Lower lobe of right lung (tissue), 2 donors: ENCODE measurements at regions not wholly inside any gene's neighbourhood (a gene's known extent, or its start where the extent isn't known, plus 50 kb on each side); places are given as distances from the start of the nearest gene placed in this dataset.

ENCODE experiments used
- ATAC-seq, 2 donors: fragments of 200-7000 bp; cut with Tn5 transposase; one replicate each; pipeline ENCODE4 v1.9.1; 2020 to 2022; ENCODE audit warnings: mild to moderate bottlenecking in 2 of 2, moderate library complexity in 2 of 2
- DNase-seq: peaks from one replicate; pipeline ENCODE4 v3.0.0-alpha.2; 2020
- H3K27ac ChIP-seq: fragments of 200-600 bp; one replicate; pipeline ENCODE4 v1.8.0; 2022
- H3K27me3 ChIP-seq: fragments of 200-600 bp; one replicate; pipeline ENCODE4 v1.8.0; 2022; ENCODE audit warnings: low read depth
- H3K36me3 ChIP-seq: fragments of 200-600 bp; one replicate; pipeline ENCODE4 v1.8.0; 2022; ENCODE audit warnings: mild to moderate bottlenecking
- H3K4me1 ChIP-seq: fragments of 200-600 bp; one replicate; pipeline ENCODE4 v1.8.0; 2022
- H3K4me3 ChIP-seq: fragments of 200-600 bp; one replicate; pipeline ENCODE4 v1.8.0; 2022; ENCODE audit warnings: mild to moderate bottlenecking
- H3K9me3 ChIP-seq: fragments of 200-600 bp; one replicate; pipeline ENCODE4 v1.8.0; 2022
- CTCF ChIP-seq: fragments of 200-600 bp; IDR thresholded peaks from one replicate; pipeline ENCODE4 v1.8.0; 2022; ENCODE audit warnings: antibody characterized with exemption, mild to moderate bottlenecking
- intact Hi-C: fragments of 100-400 bp; cut with DNase I; formaldehyde crosslinking; loops from one replicate; pipeline ENCODE4 v1.11.0; 2022
- donor health status: DM: no; HTN: yes; CAD: no; lungs with severe emphysema.

GRCh38 chr14:99081156-99081765 lies 190.7 kb downstream of the BCL11B start:
- intact Hi-C loops, result no loop called here
- no peak for ATAC-seq
- H3K4me1 ChIP-seq, result no peaks in the 10 kb centered on the region
- H3K4me3 ChIP-seq, result no peak overlapping the region
- no peak for DNase-seq
- no peaks in the 10 kb centered on the region for H3K9me3 ChIP-seq
- TF ChIP-seq CTCF, result no peak
- H3K36me3 ChIP-seq, result no peaks in the 10 kb centered on the region
- H3K27me3 ChIP-seq, result no peaks in the 10 kb centered on the region
- H3K27ac ChIP-seq, result no peak overlapping the region

- no peaks in the 10 kb centered on the region for H3K36me3 ChIP-seq
- DNase-seq (no peak), ATAC-seq (no peak)
- no peaks in the 10 kb centered on the region for H3K4me1 ChIP-seq
- intact Hi-C loops, result no loop called here
- no peak overlapping the region for H3K27ac ChIP-seq
- no peaks in the 10 kb centered on the region for H3K9me3 ChIP-seq
- no peak overlapping the region for H3K4me3 ChIP-seq
- TF ChIP-seq CTCF, result no peak
- H3K27me3 ChIP-seq, result no peaks in the 10 kb centered on the region
These were observed 190.1 kb downstream of the BCL11B start for GRCh38 chr14:99081880-99082279.

DNA sequence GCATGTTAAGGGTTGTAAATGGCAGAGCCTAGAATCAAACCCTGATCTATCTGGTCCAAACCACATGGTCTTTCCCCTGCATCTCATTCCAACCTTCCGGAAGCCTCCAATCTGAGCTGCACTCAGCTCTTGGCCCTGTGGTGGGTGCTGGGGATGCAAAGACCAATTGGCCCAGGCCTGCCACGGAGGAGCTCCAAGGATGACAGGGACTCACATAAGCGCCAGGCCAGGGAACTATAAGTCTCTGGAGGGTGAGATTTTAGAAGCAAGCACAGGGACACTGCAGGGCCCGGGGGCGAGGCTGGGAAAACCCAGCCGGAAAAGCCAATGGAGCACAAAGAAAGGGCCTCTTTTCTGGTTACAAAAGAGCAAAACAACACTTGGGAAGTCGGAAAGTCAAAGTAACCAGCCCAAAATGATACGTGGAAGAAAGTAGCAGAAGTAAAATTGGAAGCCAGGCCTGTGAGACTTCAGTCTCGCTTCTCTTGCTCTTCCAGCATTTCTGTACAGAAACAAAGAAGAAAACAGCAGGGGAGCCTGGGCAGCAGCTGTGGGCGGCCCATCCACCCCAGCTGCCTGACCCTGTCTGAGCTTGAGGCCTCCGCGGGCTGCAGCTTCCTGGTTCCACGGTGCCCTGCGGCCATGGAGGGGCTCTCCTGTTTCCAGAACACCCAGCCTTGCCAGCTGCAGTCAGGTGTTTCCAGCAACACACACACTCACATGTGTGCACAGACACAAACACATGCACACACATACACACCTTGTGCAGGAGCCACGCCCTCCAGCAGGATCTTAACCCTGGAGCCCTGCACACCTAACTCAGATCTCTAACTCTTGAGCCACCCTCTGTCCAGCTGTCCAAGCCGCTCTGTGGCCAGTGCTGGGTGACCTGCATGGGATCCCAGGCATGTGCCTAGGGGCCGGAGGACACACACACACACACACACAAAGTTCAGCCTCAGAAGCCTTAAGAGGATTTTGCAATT lies 178.2 kb downstream of the BCL11B start:
- Histone ChIP-seq H3K27me3 (no peaks in the 10 kb centered on the region), H3K9me3 (peaks cover 5% of the 10 kb centered on the region), H3K4me1 (no peaks in the 10 kb centered on the region), H3K4me3 (no peak overlapping the region), H3K27ac (no peak overlapping the region), H3K36me3 (no peaks in the 10 kb centered on the region)
- DNase-seq, result no peak
- intact Hi-C loops, result no loop called here
- ATAC-seq, result no peak
- no peak for TF ChIP-seq CTCF

DNA sequence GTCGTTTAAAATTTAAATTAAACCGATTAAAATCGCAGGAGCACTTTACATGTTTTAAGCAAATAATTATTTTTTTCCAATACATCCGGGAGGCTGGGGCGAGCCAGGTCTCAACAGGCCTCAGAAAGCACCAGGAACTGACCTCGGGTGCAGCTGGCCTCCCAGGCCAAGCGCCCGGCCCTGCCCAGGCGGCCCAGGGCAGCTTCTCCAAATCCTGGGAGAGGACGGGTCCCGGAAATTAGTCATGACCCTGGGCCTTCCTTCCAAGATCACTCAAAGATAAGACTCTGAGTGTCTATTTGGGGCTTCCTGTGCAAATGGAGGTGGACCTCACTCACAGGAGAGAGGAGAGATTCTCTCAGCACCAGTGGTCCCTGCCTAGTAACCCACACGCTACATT lies 177.1 kb downstream of the BCL11B start:
- no peak for TF ChIP-seq CTCF
- no peak for DNase-seq

GRCh38 chr14:99095369-99095768 lies 176.6 kb downstream of the BCL11B start:
- H3K27me3 ChIP-seq, result no peaks in the 10 kb centered on the region
- intact Hi-C loops, result no loop called here
- no peak for DNase-seq
- TF ChIP-seq CTCF, result no peak
- no peak overlapping the region for H3K27ac ChIP-seq
- ATAC-seq, result no peak
- peaks cover 5% of the 10 kb centered on the region for H3K9me3 ChIP-seq
- H3K4me1 ChIP-seq, result no peaks in the 10 kb centered on the region
- no peak overlapping the region for H3K4me3 ChIP-seq
- H3K36me3 ChIP-seq, result no peaks in the 10 kb centered on the region

More for the DNA sequence above, 177.1 kb downstream of the BCL11B start:
- intact Hi-C loops, result no loop called here
- Histone ChIP-seq H3K4me3 (no peak overlapping the region), H3K9me3 (peaks cover 5% of the 10 kb centered on the region), H3K4me1 (no peaks in the 10 kb centered on the region), H3K27ac (no peak overlapping the region), H3K27me3 (no peaks in the 10 kb centered on the region), H3K36me3 (no peaks in the 10 kb centered on the region)
- no peak for ATAC-seq
